Dermis blood vessel endothelial cell (primary cell): ENCODE measurements at regions not wholly inside any gene's neighbourhood (a gene's known extent, or its start where the extent isn't known, plus 50 kb on each side); places are given as distances from the start of the nearest gene placed in this dataset.

Source experiments
- DNase-seq: peaks from one replicate; pipeline ENCODE4 v3.0.0; 2010

DNA sequence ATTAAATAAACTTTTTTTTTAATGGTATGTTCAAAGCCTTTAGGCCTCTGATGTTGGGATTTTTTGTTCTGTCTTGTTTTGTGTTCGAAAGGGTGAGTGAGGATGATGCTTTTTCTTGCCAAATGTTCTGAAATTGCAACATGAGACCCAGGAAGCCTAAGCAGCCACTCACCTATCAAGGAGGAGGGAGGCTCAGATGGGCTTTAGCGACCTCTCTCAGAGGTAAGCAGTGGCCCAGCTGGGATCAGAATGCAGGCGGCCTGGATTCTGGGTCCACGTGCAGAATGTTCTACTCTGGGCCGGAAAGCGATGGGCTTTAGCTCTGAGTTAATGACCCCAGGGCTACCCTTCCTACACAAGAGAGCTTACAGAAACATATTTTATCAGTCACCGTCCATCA lies 386.6 kb downstream of the SOX9 start:
- DNase-seq = no peak

DNA sequence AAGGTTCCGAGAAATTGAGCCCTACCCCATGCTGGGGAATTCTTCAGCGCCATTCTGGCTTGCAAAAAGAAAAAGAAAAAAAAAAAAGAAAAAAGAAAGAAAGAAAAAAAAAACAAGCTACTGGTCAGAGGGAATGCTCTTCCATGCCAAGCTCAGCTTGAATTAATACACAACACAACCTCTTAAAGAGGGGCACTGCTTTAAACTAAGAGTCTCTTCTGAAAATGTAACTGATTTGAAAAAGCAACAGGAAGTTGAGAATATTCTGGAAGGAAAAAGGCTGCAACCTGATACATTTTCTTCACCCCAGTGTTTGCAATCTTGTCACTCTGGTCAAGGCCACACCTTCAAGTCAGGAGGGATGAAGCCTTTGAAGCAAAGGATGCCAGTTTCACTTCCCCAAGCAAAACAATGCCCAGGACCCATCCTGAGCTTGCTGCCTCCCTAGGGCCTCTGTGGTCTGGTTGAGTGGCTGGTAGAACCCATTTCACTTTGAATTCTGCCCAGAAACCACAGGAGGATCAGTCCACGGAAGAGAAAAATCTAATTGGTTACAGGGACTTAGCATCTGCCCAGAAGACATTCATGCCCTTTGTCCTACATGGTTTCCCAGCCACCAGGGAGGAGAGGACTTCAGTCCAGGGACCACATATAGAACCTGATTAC lies 389.7 kb downstream of the SOX9 start:
- DNase-seq = no peak

GRCh38 chr17:72511242-72511641 lies 390.4 kb downstream of the SOX9 start:
- no peak for DNase-seq

DNA sequence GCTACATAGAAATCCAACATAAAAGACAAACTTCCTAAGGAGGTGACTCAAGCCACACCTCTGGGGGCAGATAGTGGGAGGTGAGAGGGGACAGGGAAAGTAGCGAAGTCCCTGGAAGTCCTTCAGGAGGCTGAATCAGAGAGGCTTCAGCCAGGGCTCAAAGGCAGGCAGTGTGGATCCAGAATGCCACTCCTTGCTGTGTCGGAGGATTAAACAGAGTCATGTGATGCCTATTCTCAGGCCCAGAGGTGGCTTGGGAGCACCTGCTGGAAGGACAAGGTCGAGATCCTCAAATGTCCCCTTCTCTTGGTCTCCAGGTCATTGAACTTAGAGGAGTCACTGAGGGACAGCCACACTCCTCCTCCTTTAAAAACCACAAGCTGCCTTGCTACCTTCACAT lies 391.1 kb downstream of the SOX9 start:
- DNase-seq = no peak

- DNase-seq = no peak
Observed at GRCh38 chr17:72512649-72513556, 392.1 kb downstream of the SOX9 start.

GRCh38 chr17:72514321-72514861 lies 393.6 kb downstream of the SOX9 start:
- no peak for DNase-seq

GRCh38 chr17:72514891-72515290 lies 394.1 kb downstream of the SOX9 start:
- DNase-seq = no peak

DNA sequence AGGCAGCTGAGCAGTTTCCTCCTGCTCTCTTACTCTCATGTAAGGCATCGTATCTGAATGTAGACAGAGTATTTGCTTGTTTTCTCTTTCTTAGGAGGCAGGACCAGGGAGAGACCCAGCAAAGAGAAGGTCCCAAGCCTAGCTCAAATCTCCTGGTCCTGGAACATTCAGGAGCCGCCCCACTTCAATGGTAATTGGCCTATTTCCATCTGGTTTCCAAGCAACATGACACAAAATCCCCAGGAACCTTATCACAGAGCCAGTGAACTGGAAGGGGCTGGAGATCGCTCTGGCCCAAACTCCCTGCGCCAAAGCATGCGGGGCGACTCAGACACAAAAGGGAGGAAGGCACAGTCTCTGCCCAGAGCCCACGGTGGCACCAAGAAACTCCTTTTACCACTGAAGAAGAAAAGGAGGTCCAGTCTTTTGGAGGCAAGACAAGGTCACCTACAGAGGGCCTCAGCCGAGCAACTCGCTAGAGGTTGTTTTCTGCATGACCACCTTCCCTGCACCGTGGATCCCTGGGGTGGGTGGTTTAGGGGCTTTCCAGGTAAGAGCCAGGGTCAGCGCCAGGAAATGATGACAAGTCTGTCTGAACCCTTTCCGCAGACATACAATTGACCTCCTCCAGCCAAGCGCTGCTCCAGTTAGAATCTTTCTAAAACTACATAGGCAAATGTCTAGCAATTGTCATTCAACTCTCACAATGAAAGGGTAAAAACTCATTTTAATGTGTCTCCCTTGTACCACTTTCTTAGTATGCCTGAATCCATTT lies 394.7 kb downstream of the SOX9 start:
- DNase-seq = no peak

GRCh38 chr17:72516772-72517399 lies 396.1 kb downstream of the SOX9 start:
- DNase-seq = no peak

GRCh38 chr17:72517413-72518158 lies 396.8 kb downstream of the SOX9 start:
- no peak for DNase-seq

DNA sequence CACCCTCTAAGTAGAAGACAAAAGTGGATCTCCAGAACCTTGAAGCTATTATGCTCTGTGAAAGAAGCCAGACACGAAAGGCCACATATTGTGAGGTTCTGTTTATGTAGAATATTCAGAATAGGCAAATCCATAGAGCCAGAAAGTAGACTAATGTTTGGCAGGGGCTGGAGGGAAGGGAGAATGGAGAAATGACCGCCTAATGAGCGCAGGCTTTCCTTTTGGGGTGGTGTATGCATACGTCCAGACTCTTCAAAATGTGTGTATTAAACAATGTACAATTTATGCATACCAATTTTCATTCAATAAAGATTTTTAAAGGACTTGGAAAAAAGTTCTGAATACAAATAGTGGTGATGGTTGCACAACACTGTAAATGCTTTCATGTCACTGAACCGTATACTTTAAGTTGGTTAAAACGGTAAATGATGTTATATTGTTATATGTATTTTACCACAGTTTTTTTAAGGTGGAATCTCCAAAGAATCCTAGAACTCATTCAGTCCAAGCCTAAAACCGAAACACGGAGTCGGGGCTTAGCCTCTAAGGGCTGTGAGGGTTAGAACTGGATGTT lies 397.4 kb downstream of the SOX9 start:
- no peak for DNase-seq

DNA sequence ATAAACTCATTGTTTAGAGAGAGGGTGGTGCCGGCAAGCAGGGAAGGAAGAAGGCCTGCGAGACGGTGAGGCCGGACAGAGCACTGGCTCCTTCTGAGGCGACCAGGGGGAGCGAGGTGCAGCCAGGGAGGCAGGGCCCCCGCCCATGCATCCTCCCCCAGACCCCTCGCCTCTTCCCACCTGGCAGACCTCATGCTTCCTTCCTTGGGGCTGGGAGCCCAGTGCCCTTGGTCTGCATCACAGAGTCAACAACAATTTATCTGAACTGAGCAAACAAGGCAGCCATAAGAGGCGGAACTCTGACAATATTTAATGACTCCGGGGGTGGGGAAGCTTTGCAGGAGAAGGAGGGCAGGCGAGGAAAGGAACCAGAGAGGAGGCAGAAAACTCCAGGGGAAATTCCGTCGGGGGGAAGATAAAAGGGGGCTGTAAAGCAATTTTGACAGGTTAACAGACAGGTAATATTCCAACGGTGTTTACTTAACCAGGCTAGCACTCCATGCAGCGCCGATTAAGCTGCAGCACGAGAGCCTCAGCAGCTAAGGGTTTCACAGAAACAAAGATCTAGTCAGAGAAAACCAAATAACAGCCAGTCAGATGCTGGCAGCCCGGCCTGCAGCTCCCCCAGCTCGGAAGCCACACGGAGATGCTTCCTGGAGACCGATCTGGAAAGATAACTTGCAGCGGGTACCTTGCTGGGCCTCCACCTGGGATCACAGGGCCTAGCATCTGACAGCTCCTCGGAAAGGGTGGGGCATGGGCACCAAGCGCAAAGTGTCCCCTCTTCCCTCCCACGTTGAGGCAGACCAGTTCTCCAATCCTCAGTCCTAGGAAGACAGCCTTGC lies 398.2 kb downstream of the SOX9 start:
- no peak for DNase-seq

- no peak for DNase-seq
Observed at GRCh38 chr17:72519598-72519936, 398.7 kb downstream of the SOX9 start.

DNA sequence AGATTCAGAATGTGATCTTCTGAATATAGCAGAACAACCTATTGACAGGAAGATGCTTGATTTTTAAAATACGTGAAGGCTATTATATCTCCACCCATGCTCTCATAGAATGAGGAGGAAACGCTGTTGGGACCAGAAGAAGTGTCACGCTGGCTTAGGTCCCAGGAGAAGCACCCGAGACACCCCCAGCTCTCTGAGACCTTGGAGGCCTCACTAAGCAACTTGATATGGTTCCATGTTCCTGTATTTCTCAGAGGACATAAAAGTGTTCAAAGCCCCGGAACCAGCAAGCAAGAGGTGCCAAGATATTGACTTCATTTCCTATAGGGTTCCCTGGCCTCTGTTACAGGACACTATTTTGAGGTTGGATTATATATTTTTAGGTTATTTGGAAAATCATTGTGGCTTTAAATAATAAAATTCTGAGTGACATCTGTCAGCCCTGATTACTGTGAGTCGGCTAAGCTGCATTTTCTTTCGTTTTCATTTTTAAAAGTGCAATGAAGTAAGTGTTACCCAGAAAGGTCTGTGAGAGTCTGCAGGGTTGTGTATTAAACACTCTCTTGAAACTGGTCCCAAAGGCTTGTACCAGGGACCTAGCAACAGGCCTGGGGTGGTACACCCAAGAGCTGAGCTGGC lies 400.0 kb downstream of the SOX9 start:
- DNase-seq = no peak

DNA sequence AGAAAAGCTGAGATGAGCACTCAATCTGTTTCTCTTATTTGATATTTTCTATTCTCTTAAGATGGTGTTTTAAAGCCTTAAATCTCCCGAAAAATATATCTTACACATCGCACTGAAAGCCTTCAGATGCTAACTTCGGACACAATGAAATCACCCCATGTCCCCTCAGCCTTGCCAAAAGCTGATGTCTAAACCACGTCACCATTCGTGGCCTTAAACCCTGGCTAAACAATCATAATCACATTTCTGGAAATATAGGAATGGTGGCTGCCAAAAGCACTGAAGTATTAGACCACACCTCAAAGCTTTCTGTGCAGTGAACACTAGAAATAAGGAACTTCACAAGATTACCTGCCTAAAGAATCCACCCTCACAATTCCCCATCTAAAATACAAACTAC lies 402.7 kb downstream of the SOX9 start:
- no peak for DNase-seq

DNA sequence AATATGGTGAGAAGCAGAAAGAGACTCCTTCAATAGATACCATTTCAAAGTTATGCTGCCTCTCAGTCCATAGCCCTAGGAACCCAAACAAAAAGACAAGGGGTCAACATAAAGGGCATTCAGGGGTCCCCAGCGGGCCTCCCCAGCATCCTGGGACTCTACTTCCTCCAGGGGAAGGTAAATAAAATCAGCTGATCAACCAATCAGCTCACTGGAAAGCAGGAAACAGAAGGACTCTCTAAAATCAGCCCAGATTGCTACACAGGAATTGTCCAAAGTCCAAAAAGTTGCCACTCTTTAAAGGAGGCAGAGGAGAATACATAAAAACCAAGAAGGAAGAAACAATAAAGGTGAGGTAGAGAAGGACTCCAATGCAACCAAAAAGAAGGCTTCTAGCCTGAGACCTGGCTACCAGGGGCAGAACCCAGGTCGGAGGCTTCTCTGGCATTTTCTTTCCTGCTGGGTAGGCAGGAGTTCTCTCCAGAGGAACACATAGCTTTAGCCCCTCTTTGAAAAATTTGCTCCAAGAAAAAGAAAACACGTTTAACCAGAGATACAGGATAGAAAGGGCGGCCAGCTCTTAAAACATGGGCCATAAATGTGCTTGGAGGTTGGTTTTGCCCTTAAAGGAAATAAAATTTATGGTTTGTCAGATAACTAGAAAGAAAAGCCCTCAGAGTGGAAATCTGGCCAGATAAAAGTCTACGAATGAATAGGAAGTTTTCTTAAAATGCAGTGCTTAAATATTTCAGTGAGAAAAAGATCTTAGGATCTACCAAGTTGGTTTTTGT lies 404.6 kb downstream of the SOX9 start:
- DNase-seq = no peak

GRCh38 chr17:72526769-72527168 lies 405.9 kb downstream of the SOX9 start:
- DNase-seq = no peak

GRCh38 chr17:72527789-72528188 lies 407.0 kb downstream of the SOX9 start:
- DNase-seq = no peak

- no peak for DNase-seq
Observed at GRCh38 chr17:72528683-72529082, 407.9 kb downstream of the SOX9 start.
